ENCODE measurements at regions not wholly inside any gene's neighbourhood (a gene's known extent, or its start where the extent isn't known, plus 50 kb on each side); places are given as distances from the start of the nearest gene placed in this dataset.

DNA sequence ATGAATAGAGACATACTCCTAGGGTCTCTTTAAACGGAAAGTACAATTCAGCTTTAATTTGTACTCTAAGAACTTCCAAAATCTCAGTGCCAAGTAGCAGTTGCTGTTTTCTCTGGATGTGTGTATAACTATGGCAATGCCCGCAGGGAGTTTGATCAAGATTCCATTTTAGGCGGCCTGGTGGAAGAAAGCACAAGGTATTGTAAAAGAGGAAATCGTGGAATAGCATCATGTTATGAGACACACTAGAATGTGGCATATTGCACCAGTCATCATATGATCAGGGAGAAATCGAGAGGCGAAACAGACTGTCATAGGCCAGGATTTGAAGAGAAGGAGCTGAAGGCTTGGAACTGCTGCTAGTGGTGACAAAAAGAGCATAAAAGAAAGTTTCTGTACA is 316.2 kb upstream of the FMN2 start:
- DNase-seq (ENCODE audit: insufficient read length, low spot score) (no peak), FAIRE-seq (no peak)

DNA sequence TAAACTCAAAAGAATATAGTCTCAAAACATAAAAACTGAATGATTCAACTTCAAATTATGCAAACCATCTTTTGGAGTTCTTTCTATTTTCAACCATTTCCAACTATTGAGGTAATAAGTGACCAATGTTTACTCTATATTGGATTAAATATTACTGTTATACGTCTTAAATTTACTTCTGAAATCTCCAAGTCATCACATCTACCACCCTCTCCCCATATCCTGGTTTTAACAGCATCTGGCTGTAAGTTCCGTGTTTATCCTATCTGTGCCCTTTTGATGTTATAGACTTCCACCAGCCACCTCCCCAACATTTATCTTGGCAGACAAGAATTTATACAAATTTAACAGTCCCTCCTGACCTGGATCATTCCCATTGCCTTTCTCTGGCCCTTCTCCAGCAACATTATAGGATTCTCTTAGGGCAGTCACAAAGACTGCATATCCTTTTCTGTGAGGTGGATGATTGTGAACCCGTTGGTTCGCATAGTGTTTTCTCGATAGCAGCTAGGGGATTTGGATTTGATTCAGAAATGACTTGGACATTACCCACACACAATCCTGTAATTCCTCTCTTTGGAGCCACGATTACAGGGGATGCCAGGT is 313.4 kb upstream of the FMN2 start:
- no peak for FAIRE-seq
- DNase-seq (ENCODE audit: insufficient read length, low spot score): no peak

- FAIRE-seq: no peak
- DNase-seq (ENCODE audit: insufficient read length, low spot score): no peak
Observed at GRCh38 chr1:239779962-239780361, 311.7 kb upstream of the FMN2 start.

- FAIRE-seq (no peak), DNase-seq (ENCODE audit: insufficient read length, low spot score) (no peak)
Observed at GRCh38 chr1:239784896-239785295, 306.8 kb upstream of the FMN2 start.

DNA sequence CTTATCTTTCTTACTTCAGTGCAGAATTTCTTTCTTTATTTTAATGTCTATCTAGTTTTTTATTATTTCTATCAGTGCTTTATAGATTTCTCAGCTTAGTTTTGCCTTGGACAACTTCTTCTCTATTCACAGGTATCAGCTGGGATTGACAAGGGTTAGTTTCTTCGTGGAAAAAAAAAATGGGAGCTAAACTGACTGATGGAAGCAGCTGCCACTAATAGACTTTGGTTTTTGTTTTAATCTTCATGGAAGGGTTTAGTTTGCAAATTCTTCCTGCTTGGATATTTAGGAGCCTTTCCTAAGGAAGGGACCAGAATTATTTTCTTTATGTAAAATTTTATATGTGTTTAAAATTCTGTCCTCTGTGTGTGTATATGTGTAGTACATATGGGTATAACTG is 306.1 kb upstream of the FMN2 start:
- DNase-seq (ENCODE audit: insufficient read length, low spot score) (no peak), FAIRE-seq (no peak)

- no peak for DNase-seq (ENCODE audit: insufficient read length, low spot score)
- no peak for FAIRE-seq
Observed at GRCh38 chr1:239786464-239786863, 305.2 kb upstream of the FMN2 start.

- FAIRE-seq (no peak), DNase-seq (ENCODE audit: insufficient read length, low spot score) (no peak)
Observed at GRCh38 chr1:239792157-239792556, 299.5 kb upstream of the FMN2 start.

DNA sequence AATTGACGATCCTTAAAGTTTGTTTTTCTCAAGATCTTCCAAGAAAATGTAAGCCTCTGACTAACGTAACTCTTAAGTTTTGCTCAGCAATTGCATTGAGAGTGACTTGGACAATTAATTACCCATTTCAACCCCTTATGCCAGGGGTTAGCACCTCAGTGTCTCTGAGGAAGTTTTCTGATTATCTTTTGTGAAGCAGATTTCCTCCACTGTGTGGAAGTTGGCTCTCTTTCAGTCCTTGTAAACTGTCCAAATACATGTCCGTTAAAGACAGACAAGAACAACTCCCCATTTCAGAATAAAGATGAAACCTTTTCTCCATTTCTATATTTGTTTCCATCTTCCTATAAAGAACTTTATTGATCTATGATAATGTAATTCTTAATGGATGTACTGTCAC is 296.4 kb upstream of the FMN2 start:
- no peak for FAIRE-seq
- DNase-seq (ENCODE audit: insufficient read length, low spot score): no peak

GRCh38 chr1:239799617-239800016 is 292.1 kb upstream of the FMN2 start:
- FAIRE-seq: no peak

DNA sequence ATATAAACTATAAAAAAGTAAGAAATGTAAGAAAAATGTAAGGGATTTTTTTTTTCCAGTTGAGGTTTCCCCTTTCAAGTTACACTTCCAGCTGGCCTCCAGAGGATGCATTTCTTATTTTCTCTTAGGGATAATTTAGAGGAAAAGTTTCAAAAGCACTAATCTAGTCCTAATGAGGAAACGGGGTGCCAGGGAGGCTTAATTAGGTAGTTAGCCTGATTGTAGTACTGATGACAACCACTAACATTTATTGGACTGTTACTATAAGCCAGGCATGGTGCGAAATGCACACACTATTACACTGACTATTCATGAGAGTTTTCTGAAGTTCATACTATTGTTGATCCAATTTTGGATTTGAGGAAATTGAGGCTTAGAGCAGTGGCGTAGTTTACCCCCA is 290.8 kb upstream of the FMN2 start:
- FAIRE-seq: no peak
- DNase-seq (ENCODE audit: insufficient read length, low spot score): no peak

More at GRCh38 chr1:239799617-239800016, 292.1 kb upstream of the FMN2 start:
- no peak for DNase-seq (ENCODE audit: insufficient read length, low spot score)

DNA sequence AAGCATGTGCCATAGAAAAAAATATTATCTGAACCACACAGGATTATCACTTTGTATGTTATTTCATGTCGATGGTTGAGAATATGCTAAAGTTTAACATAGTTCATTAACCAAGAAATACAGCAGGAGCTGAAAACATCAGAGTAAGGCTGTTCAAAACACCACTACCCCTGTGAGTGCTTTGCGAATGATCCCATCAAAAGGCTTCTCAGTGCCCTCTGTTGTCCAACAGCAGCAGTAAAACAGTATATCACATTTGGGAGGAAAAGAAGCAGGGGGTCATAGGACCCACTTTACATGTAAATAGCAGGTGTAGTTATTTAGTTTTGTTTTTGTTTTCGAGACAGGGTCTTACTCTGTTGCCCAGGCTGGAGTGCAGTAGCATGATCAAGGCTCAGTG is 289.4 kb upstream of the FMN2 start:
- no peak for DNase-seq (ENCODE audit: insufficient read length, low spot score)
- no peak for FAIRE-seq

GRCh38 chr1:239803781-239804180 is 287.9 kb upstream of the FMN2 start:
- DNase-seq (ENCODE audit: insufficient read length, low spot score) (no peak), FAIRE-seq (no peak)

DNA sequence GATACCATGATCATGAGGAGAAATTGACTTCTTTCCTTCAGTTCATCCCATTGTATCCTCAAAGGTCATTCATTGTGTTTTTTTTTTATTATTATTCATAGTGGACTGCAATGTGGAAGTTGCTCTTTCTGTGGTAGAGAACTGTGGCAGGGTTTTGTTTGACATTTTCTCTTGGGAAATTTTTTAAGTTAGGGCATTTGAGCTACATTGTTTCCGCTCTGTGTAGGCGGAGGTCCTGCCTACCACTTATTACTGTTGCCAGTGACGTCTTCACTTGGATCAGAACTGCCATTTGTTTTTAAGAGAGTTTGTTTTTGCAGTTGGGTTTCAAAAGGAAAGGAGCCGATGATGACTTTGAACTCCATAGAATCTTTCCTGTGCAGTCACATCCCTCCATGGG is 287.4 kb upstream of the FMN2 start:
- FAIRE-seq (no peak), DNase-seq (ENCODE audit: insufficient read length, low spot score) (no peak)

DNA sequence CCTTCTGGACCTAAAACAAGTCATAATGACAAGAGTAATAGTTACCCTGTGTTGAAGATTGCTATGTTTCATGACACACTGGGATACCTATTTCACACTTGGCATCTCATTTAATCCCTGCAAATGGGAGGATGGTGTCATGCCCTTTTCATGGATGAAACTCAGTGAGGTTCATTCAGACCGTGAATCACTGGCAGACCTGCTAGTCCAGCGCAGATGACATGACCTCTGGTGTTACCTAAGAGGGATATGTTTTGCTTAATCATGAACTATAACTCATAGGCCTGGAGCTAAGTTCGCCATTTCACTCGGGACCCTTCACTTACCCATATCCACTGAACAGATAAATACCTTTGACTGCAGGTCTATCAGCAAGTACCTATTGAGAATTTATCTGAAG is 286.6 kb upstream of the FMN2 start:
- DNase-seq (ENCODE audit: insufficient read length, low spot score) (no peak), FAIRE-seq (no peak)

GRCh38 chr1:239805851-239806772 is 285.6 kb upstream of the FMN2 start:
- FAIRE-seq (no peak), DNase-seq (ENCODE audit: insufficient read length, low spot score) (no peak)

GRCh38 chr1:239806897-239807296 is 284.8 kb upstream of the FMN2 start:
- no peak for DNase-seq (ENCODE audit: insufficient read length, low spot score)
- no peak for FAIRE-seq

- no peak for FAIRE-seq
- DNase-seq (ENCODE audit: insufficient read length, low spot score): no peak
Observed at GRCh38 chr1:239807361-239807760, 284.3 kb upstream of the FMN2 start.

DNA sequence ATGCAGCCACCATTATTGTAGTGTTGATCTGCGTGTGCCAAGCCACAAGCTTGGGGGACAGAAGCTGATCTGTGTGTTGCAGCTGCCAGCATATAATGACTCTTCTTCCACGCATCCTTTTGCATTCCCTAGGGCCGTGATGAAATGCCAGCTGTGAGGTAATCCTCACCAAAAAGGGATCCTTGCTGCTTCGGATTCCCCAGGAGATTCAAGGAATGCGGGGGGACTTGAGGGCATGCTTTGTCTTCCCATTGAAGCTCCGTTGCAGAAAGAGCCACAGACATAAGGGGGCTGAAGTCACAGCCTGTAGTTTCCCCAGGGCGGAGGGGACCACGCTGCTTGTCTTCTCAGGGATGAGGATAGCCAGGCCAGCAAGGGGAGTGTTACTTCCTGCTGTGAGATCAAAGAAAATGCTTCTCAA is 281.6 kb upstream of the FMN2 start:
- DNase-seq (ENCODE audit: insufficient read length, low spot score) (no peak), FAIRE-seq (no peak)

GRCh38 chr1:239811211-239811885 is 280.3 kb upstream of the FMN2 start:
- FAIRE-seq (no peak), DNase-seq (ENCODE audit: insufficient read length, low spot score) (no peak)

- DNase-seq (ENCODE audit: insufficient read length, low spot score) (no peak), FAIRE-seq (no peak)
Observed at GRCh38 chr1:239812580-239812979, 279.1 kb upstream of the FMN2 start.

- FAIRE-seq (no peak), DNase-seq (ENCODE audit: insufficient read length, low spot score) (no peak)
Observed at GRCh38 chr1:239814306-239814881, 277.3 kb upstream of the FMN2 start.
